Ectodermal cell (in vitro differentiated cells): ENCODE measurements at regions not wholly inside any gene's neighbourhood (a gene's known extent, or its start where the extent isn't known, plus 50 kb on each side); places are given as distances from the start of the nearest gene placed in this dataset.

Experiments
- H3K27ac ChIP-seq: 2 replicates; pipeline ENCODE4 v1.7.0; 2013; ENCODE audit warnings: mild to moderate bottlenecking, low read depth, low read length; ENCODE audit not compliant: insufficient read depth, poor library complexity, severe bottlenecking
- H3K27me3 ChIP-seq: 2 replicates; pipeline ENCODE4 v1.7.0; 2013; ENCODE audit warnings: mild to moderate bottlenecking, low read length; ENCODE audit not compliant: insufficient read depth, control insufficient read depth, poor library complexity, severe bottlenecking
- H3K36me3 ChIP-seq: one replicate; pipeline ENCODE4 v1.7.0; 2013; ENCODE audit warnings: low read length; ENCODE audit not compliant: control insufficient read depth, insufficient read depth
- H3K4me1 ChIP-seq: one replicate; pipeline ENCODE4 v1.7.0; 2013; ENCODE audit warnings: low read length; ENCODE audit not compliant: control insufficient read depth, insufficient read depth
- H3K4me3 ChIP-seq: 2 replicates; pipeline ENCODE4 v1.7.0; 2013; ENCODE audit warnings: low read depth, low read length, control low read depth; ENCODE audit not compliant: insufficient read depth
- H3K9me3 ChIP-seq: 2 replicates; pipeline ENCODE4 v1.7.0; 2013; ENCODE audit warnings: mild to moderate bottlenecking, low read length, moderate library complexity; ENCODE audit not compliant: control insufficient read depth
- WGBS, 2 experiments: methylation state at CpG; one replicate each; pipeline ENCODE4 v1.1.7; 2013; ENCODE audit warnings: missing lambda C conversion rate in 2 of 2; 5-methylcytosine and 5-hydroxymethylcytosine counted together

GRCh38 chr5:159779481-159779880, 136.8 kb upstream of the ADRA1B start:
- Histone ChIP-seq H3K27me3 (peaks cover 8% of the 10 kb centered on the region), H3K4me3 (no peak overlapping the region), H3K4me1 (peaks cover 2% of the 10 kb centered on the region), H3K36me3 (no peaks in the 10 kb centered on the region), H3K27ac (no peak overlapping the region), H3K9me3 (no peaks in the 10 kb centered on the region)
- WGBS, 2 experiments, result 88 to 91% methylated on average over 4 of the region's 4 CpGs

GRCh38 chr5:159780246-159780645, 136.0 kb upstream of the ADRA1B start:
- Histone ChIP-seq H3K27me3 (peaks cover under 1% of the 10 kb centered on the region), H3K4me1 (no peaks in the 10 kb centered on the region), H3K4me3 (no peak overlapping the region), H3K9me3 (no peaks in the 10 kb centered on the region), H3K36me3 (no peaks in the 10 kb centered on the region), H3K27ac (no peak overlapping the region)
- 90% methylated on average over 3 of the region's 3 CpGs for WGBS, 2 experiments

GRCh38 chr5:159781626-159782157, 134.6 kb upstream of the ADRA1B start:
- no peaks in the 10 kb centered on the region for H3K27me3 ChIP-seq
- H3K36me3 ChIP-seq, result no peaks in the 10 kb centered on the region
- H3K4me1 ChIP-seq, result no peaks in the 10 kb centered on the region
- no peak overlapping the region for H3K27ac ChIP-seq
- no peak overlapping the region for H3K4me3 ChIP-seq
- no peaks in the 10 kb centered on the region for H3K9me3 ChIP-seq
- WGBS, 2 experiments, result 89 to 94% methylated on average over 3 of the region's 3 CpGs

- no peak overlapping the region for H3K4me3 ChIP-seq
- no peaks in the 10 kb centered on the region for H3K9me3 ChIP-seq
- no peaks in the 10 kb centered on the region for H3K4me1 ChIP-seq
- H3K27me3 ChIP-seq, result no peaks in the 10 kb centered on the region
- 90 to 93% methylated on average over 9 of the region's 9 CpGs for WGBS, 2 experiments
- H3K27ac ChIP-seq, result no peak overlapping the region
- no peaks in the 10 kb centered on the region for H3K36me3 ChIP-seq
Observed at GRCh38 chr5:159782197-159782994, 133.9 kb upstream of the ADRA1B start.

- H3K4me1 ChIP-seq, result no peaks in the 10 kb centered on the region
- H3K27ac ChIP-seq, result no peak overlapping the region
- no peaks in the 10 kb centered on the region for H3K36me3 ChIP-seq
- 92 to 93% methylated on average over 2 of the region's 2 CpGs for WGBS, 2 experiments
- H3K9me3 ChIP-seq, result no peaks in the 10 kb centered on the region
- H3K4me3 ChIP-seq, result no peak overlapping the region
- H3K27me3 ChIP-seq, result no peaks in the 10 kb centered on the region
Observed at GRCh38 chr5:159782995-159783300, 133.3 kb upstream of the ADRA1B start.

- 42 to 50% methylated on average over 3 of the region's 3 CpGs for WGBS, 2 experiments
- Histone ChIP-seq H3K4me3 (no peak overlapping the region), H3K36me3 (no peaks in the 10 kb centered on the region), H3K27me3 (no peaks in the 10 kb centered on the region), H3K4me1 (no peaks in the 10 kb centered on the region), H3K9me3 (no peaks in the 10 kb centered on the region), H3K27ac (no peak overlapping the region)
Observed at GRCh38 chr5:159783726-159784247, 132.5 kb upstream of the ADRA1B start.

- Histone ChIP-seq H3K9me3 (no peaks in the 10 kb centered on the region), H3K4me1 (no peaks in the 10 kb centered on the region), H3K36me3 (no peaks in the 10 kb centered on the region)
Observed at GRCh38 chr5:159784993-159785392, 131.3 kb upstream of the ADRA1B start.

GRCh38 chr5:159785656-159786055, 130.6 kb upstream of the ADRA1B start:
- no peaks in the 10 kb centered on the region for H3K4me1 ChIP-seq
- no peaks in the 10 kb centered on the region for H3K9me3 ChIP-seq
- no peak overlapping the region for H3K27ac ChIP-seq
- 93 to 94% methylated on average over 3 of the region's 3 CpGs for WGBS, 2 experiments
- H3K4me3 ChIP-seq, result no peak overlapping the region
- no peaks in the 10 kb centered on the region for H3K27me3 ChIP-seq
- H3K36me3 ChIP-seq, result no peaks in the 10 kb centered on the region

More at GRCh38 chr5:159784993-159785392, 131.3 kb upstream of the ADRA1B start:
- Histone ChIP-seq H3K27me3 (no peaks in the 10 kb centered on the region), H3K4me3 (no peak overlapping the region), H3K27ac (no peak overlapping the region)

GRCh38 chr5:159786201-159786600, 130.1 kb upstream of the ADRA1B start:
- 88 to 89% methylated on average over 3 of the region's 3 CpGs for WGBS, 2 experiments
- no peak overlapping the region for H3K4me3 ChIP-seq
- no peaks in the 10 kb centered on the region for H3K4me1 ChIP-seq
- H3K27me3 ChIP-seq, result no peaks in the 10 kb centered on the region
- no peaks in the 10 kb centered on the region for H3K36me3 ChIP-seq
- H3K9me3 ChIP-seq, result no peaks in the 10 kb centered on the region
- no peak overlapping the region for H3K27ac ChIP-seq

GRCh38 chr5:159786901-159787691, 129.2 kb upstream of the ADRA1B start:
- 94 to 96% methylated on average over 14 of the region's 14 CpGs for WGBS, 2 experiments
- no peaks in the 10 kb centered on the region for H3K4me1 ChIP-seq

More at GRCh38 chr5:159786901-159787691, 129.2 kb upstream of the ADRA1B start:
- H3K27me3 ChIP-seq, result no peaks in the 10 kb centered on the region
- no peaks in the 10 kb centered on the region for H3K9me3 ChIP-seq
- no peak overlapping the region for H3K27ac ChIP-seq
- no peaks in the 10 kb centered on the region for H3K36me3 ChIP-seq
- H3K4me3 ChIP-seq, result no peak overlapping the region
